A673 (cell line): ENCODE measurements at regions not wholly inside any gene's neighbourhood (a gene's known extent, or its start where the extent isn't known, plus 50 kb on each side); places are given as distances from the start of the nearest gene placed in this dataset.

Experiments used
- CTCF ChIP-seq: fragments of 300-800, 200-600 bp; sonication (generic); conservative IDR thresholded peaks from 2 replicates; pipeline ENCODE4 v1.5.1; 2017; ENCODE audit warnings: low read depth, mild to moderate bottlenecking, antibody characterized with exemption, low read length, moderate library complexity, mixed read lengths
- EZH2 ChIP-seq: fragments of 200-600 bp; sonication (generic); IDR thresholded peaks from 2 replicates; pipeline ENCODE4 v1.6.1; 2017; ENCODE audit warnings: borderline replicate concordance, low read depth, mild to moderate bottlenecking, mixed read lengths, antibody characterized with exemption, low read length; ENCODE audit not compliant: poor library complexity, severe bottlenecking

- TF ChIP-seq CTCF (no peak), EZH2 (no peak)
Observed at GRCh38 chr9:28984016-28984415, 1410.7 kb upstream of the C9orf72 start.
